NCI-H1436 (cell line): ENCODE measurements at regions not wholly inside any gene's neighbourhood (a gene's known extent, or its start where the extent isn't known, plus 50 kb on each side); places are given as distances from the start of the nearest gene placed in this dataset.
A peak's percentile ranks its signal among the peaks of the same experiment; 100 is the strongest.

ENCODE experiments used
- DNase-seq: peaks from one replicate; lab custom pipeline; 2025; lab: John Stamatoyannopoulos, UW

DNA sequence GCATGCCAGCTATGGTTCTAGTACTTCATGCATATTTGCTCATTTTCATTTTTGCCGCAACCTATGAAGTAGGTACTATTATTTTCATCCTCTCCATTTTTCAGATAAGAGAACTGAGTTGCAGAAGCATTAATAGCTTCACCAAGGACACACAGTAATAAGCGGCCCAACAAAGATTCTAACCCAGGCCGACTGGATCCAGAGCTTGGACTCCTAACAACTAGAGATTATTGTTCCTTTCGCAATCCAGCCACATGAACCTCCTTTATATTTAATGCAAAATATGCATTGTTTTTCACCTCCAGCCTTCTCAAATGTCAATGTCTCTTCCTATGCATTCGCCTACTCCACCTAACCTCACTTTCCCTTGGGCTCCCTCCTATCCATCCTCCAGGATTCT is 148.3 kb downstream of the CCDC34 start:
- no peak for DNase-seq

DNA sequence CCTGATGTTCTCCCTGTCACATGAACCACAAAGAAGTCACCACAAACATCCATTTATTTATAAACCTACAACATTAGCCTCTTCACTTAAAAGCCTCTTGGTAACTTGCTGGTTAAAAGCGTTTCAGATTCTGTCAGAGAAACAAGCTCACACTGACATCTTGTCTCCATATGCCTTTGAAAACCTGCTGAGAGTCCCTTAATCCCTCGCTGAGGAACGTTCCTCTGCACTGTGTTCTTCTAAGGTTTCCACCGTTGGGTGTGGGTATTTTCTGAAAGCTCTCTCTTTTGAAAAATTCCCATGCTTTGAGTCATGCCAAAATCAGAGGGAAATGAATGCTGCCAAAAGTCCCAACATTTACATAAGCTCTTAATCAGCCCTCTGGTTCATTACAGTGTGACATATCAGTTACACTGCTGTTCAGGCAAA is 149.8 kb downstream of the CCDC34 start:
- DNase-seq, result no peak

DNA sequence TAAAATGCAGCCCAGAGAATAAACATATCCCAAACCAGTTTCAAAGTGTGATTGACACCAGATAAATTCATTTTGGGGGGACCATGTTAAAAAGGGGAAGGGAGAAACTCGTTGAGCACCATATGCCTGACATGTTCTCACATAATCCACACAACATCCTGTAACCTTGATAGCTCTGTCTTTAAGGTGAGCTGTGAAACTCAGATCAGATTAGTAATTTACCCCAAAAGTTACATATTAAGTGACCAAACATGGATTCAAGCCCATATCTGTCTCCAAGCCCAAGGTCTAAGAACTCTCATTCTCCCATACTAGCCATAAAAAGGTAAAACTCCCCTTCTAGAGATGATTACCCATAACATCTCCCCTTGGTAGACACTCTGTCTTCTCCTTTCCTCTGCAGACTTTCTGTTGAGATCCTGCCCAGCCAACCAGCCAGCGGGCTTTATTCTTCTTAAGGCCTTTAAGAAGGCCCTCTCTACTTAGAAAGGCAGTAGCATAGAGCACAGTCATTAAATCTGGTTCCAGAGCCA is 150.7 kb downstream of the CCDC34 start:
- no peak for DNase-seq

DNA sequence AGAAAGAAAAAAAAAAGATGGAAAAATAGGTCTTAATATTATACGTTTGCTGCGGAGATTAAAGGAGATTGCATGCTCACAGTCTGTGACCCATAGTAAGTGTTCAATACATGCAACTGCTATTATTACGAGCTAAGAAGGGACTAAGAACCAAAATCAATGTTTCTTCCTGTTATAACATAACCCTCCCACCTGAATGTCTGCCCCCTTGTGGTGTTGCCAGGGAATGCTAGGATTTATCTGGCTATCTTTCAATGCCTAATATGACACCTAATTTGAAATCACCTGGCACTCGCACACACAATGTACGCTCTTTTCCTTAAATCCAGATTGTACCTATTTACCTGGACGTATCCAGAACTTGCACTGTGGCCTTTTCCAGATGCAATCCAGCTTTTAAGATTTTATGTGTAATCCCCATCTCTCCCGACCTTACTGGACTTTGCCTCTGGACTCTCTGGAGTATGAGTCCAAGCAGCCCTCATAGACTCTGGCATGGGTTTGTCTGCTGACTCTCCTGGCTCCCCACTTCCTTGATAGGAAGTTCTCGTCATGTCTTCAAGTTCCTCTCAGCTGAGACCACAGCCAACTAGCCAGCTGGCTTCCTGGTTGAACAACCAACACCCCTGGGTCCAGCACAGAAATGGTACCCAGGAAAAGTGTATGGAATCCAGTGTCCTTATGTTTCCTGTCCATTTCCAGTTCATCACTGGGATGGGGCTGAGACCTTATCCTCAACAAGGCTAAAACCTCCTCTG is 151.5 kb downstream of the CCDC34 start:
- DNase-seq, result no peak

DNA sequence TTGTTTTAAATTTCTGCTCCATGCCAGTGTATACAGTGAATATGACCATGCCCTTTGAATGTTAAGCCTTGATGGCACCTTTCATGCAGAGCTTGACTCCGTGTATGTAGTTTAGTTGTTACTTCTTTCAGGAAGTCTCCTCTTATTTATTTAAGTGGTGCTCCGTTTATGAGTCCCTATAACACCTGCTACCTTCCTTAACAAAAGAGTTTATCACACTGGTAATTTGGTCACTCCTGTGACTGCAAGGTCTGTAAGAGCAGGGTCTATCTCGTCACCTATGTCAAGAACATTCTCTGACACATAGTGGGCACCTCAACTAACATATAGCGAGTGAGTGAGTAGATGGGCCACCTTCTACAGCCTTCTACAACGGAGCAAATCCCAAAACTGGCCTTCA is 152.5 kb downstream of the CCDC34 start:
- DNase-seq, result no peak

DNA sequence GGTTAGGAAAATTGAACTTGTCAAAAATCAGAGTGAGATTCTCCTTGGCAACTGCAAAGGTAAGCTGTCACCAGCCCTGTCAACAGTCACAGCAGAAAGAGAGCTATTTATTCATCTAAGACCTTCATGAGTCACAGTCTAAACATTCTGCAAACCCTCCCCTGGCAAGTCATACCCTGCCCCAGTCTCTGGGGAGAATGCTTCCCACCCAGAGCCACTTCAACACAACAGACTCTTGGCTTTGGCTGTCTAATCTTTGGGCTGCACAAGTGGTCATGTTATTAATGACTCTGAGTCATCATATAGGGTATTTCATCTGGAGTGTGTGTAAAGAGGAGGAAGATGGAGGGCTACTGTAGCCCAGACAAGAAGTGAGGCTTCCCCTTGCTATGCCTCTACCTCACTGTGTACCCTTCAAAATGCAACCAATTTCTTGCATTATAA is 153.4 kb downstream of the CCDC34 start:
- DNase-seq, result peak; percentile 82

DNA sequence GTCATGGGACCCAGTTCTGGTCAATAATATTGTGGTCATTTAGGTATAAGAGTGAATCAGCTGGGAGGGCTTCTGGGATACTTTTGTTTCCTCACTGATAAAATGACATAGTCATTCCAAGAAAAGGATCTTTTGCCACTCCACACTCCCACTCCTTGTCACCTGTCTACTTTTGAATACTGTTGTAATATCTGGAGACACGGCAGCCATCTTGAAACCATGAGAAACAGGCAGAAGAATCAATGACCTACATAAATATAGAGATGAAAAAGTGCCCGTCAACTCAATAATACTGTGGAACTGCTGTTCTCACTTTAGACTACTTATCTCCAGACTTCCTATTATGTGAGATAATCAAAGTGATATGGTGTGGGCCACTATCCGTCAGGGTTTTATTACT is 154.2 kb downstream of the CCDC34 start:
- DNase-seq, result no peak

DNA sequence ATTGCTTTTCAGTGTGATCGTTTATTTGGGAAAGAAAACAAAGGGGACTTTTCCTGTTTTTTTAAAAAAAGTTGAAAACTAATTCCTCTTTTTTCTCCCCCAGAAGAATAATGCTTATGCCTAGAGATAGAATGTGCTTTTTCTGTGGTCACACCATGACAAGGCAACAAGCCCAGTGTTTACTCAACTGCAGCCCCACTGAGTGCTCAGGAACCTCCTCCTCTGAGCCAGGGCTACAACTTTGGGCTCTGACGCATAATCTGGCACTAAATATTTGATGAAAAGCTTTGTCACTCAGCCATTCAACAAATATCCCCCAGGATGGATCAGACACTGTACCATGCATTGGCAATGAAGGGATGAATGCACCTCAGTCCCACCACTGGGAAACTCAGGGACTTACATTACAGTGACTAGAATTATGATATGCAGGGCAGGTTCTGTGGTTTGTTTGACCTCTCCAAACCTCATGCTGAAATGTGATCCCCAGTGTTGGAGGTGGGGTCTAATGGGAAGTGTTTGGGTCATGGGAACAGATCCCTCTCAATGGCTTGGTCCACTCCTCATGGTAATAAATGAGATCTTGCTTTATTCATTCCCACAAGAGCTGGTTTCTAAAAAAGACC is 155.9 kb downstream of the CCDC34 start:
- no peak for DNase-seq

DNA sequence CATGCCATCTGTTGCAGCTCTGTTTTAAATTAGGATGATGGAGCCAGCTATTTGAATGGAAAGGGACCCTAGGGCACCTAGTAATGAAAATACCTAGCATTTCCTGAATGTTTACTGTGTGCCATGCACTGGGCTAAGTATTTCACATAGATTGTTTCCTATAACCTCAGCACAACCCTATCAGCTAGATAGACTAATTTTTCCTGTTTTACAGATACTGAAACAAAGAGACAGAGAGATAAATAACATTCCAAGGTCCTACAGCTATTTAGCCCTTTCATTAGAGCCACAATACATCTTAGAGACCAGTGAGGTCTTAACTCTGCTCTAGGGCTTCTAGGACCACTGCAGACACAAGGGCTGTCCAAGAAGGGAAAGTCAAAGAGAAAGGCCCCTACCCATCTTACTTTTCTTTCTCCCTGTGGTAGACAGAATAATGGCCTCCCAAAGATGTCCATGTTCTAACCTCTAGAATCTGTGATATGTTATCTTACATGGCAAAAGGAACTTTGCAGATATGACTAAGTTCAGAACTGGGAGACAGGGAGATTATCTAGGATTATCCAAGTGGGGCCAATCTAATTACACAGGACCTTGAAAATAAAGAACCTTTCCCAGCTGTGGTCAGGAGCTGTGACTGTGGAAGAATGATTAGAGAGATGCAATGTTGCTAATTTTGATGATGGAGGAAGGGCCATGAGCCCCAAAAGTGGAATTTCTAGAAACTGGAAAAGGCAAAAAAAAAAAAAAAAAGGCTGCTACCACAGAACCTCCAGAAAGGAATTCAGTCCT is 157.0 kb downstream of the CCDC34 start:
- no peak for DNase-seq

DNA sequence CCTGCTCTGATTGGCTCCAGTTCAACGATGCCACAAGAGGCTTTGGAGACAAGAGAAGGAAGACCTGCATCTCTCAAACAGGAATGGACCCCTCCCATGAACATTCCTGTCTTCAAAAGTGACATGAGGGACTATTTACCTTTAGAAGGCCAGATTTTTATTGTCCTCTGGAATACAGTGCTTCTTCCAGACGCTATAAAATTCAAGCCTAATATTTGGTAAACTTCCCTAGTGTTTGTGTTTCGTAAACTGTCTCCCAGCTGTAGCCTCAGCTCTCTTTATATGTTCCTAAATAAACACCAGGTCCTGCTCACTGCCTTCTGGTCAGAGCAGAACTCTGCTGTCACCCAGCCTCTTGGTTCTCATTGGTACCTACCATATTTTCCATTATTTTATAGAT is 157.8 kb downstream of the CCDC34 start:
- no peak for DNase-seq

DNA sequence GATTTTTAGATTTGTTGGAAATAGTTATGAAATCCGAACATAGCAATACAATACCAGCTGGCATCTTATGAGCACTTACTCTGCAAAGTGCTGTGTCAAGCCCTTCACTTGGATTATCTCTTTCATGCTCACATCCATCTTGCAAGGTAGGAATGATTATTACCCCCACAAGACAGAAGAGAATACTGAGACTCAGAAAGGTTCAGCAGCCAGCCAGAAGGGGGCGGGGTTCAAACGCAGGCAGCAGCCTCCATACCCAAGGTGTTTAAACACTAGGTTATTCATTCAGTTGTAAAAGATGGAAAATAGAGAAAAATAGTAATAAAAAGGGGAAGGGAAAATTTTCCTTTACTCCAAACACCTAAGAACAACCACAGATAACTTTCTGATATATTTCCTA is 158.5 kb downstream of the CCDC34 start:
- no peak for DNase-seq

DNA sequence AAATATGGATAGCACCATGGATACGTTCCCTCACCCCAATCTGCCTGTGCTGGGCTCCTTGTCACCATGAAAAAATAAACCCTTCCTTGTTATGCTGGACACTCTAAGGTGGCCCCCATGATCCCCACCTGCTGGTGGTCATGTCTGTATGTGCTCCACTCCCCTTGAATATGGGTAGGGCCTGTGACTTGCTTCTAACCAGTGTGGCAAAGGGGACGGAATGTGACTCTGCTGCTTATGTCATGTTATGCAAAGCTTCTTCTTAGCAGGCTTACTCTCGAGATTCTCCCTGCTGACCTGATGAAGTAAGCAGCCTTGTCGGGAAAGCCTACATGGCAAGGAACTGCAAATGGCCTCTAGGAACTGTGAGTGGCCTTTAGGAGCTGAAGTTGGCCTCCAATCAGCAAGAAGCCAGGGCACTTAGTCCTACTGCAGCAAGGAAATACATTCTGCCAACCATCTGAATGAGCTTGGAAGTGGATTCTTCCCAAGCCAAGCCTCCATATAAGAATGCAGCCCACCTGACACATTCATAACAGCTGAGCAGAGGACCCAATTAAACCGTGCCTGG is 159.9 kb downstream of the CCDC34 start:
- no peak for DNase-seq

DNA sequence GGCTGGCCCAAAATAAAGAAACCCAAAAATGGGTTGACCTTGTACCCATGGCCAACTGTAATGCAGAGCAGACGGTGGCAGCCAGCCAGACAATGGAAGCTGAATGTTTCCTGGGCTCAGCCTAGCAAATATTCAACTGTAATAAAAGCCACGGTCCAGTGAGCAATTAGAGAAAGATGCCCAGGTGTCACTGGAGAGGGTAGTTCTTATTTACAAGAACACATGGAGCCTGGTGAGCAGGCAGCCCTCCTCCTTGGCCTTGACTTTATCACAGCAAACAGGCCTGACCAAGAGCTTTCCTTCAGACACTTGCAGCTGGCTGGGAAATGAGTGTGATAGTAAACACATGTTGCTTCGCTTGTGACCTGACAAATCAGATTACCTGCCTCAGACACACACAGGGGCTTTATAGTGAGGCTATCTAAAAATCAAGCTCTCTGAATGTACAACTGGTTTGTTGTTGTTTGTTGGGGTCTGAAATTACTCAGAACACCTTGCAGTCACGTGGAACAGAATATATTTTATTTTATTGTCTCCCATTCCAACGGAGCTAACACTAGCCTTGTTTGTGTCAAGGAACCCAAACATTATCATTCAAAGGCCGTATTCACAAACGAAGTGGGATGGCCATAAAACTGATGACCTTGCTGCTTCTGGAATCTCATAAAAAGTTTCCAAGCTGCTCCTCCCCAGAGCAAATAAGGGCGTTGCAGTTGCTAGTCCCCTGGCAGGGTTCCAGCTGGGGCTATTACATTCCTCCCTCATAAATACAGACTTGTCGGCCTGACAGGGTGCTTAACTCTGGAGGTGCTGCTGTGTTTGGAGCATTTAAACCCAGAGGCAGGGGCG is 161.1 kb downstream of the BBOX1 start:
- DNase-seq, result peak; percentile 73

DNA sequence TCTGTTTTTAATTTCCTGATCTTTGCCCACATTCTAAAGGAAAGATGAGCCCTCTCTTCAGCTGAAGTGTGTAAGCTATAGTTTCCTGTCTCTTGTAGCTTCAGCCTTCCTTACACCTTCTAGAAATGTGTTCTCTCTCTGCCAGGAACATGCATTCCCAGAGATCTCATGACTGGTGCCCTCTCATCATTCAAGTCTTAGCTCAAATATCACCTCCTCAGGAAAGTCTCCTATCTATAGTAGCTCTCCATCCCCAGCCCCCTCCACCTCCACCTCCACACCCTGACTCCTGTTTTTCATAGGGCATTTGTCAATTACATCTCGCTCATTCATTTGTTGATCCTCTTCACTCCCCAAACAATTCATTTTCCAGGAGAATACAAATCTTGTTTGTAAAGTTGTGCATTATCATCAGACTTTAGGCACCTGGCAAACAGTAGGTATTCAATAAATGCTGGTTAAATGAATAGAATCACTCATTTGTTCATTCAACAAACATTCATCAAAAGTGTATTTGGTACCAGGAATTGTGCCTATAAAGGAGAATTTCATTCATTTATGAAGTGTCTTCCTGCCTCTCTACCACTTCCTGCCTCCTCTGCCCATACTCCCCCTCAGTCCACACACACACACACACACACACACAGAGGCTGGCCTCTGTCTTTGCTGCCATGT is 160.3 kb downstream of the BBOX1 start:
- no peak for DNase-seq

DNA sequence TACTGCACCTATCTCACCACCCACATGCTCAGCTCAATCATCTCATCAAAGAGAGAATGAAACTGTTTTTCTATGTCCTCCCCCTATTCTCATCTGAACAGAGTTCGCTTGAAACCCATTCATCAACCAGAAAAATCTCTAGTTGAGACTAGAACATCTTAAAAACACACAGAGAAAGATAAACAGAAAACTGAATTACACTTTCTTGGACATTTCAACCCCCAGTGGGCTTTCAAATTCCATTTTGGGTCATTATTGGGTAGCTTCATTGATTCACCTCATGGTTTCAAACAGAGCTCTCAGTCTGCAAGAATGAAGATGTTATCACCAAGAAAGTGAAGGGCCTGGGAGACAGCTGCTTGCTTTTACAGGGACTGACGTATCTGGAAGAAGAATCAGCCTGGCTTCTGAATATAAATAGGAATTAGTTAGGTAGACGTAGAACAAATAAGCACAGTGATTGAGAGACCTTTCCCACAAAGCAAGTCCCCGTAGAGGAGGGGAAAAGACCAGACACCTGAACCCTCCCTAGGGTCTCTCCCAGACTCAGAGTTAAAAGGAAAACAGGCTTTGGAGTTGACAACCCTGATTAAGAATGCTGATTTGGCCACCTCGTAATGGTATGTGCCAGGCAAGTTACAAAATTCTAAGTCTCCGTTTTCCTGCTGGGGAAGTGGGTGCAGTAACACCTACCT is 155.7 kb downstream of the BBOX1 start:
- DNase-seq, result no peak

DNA sequence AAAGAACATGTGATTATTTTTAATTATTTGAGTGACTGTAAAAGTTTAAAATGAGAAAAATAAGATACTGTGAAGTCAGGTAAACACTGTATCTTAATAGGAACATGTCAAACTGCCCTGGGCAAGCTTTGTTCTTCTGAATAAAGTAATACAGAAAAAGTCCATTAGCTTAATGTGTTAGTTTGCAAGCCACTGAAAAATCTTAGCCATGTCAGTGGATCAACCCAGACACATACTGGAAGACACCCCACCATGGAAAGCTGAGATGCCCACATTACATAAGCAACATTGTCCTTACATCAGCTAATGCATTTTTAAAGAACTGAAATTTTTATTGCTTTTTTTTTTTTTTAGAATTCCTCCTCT is 155.2 kb downstream of the BBOX1 start:
- no peak for DNase-seq

DNA sequence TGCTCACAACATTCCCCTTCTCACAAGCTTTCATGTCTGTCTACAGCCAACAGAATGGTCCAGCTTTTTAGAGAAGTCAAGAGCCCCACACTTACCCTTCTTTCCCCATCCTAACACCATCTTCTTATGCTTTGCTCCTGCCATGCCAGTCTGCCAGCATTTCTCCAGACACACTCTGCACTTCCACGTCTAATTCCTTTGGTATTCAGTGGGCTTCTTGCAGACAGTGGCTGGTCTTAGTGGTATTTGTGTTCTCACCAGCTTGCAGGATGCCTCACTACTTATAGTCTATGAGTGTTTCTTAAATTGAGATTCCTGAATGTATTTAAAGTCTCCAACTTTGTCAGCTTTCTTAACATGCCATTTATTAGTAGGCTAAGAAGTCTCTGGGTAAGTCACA is 154.4 kb downstream of the BBOX1 start:
- DNase-seq, result no peak

DNA sequence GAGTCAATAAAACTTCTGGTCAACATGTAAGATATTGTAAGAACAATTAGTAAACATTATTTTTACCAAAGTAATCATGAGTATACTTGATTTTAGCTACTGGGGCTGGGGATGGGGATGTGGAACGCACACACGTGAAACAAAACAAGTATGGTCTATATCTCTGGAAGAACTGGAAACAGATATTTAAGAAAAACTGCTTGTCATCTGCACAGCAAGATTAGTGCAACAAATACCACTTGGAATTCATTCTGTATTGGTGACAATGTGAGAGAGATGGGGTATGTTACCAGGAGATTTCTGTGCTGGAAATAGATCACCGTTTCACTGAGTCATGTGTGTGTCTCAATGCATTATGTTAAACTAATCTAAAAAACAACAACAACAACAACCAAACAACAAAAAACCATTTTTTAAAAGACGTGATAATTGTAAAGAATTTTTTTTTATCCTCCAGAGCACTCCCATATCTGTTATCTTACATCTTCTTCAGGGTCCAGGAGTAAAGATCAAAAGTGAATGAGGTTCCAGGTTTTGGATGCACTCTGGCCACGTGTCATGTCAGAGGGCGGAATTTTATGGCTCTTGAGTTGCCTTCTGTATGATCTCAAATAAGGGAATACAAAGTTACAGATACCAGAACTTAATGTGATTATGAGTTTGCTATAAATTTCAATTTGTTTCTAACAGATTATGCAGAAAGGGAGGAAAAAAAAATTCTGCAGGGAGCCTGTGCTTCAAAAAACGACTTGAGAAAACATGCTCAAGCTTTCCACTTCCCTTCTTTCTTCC is 153.0 kb downstream of the BBOX1 start:
- no peak for DNase-seq

DNA sequence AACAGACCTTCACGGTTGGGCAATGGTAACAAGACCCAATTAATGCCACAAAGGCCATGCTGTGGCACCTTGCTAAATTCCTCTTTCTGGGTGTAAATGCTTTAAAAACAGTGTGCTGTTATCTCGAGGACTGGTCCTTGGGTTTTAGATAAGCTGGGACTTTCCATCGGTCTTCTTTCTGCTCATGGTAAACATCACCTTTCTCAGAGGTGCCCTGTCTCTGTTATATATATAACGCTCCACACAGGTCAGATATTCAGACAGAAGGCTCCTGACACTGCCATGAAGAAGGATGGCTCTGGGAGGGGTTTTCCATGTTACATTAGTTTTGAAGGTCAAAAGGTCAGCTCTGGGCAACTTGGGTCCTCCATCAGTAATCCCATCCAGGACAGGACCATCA is 151.6 kb downstream of the BBOX1 start:
- DNase-seq, result no peak

DNA sequence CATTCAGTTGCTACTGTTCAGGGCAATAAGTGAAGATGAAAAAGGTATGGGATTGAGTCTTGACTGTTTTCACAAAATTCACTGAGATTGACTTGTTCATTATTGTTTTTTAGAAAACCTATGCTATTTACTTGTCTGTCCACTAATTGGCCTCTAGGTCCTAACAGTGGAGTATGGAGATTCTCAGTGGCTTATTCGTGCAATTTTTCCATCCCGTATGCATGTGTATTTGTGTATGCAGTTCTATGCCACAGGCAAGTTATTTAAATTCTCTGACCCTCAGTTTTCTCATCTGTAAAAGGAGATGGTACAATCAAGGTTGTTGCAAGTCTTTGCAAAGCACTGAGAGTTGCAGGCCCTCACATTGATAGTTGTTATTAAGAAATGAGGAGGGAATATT is 151.0 kb downstream of the BBOX1 start:
- DNase-seq, result no peak
